ENCODE measurements at regions not wholly inside any gene's neighbourhood (a gene's known extent, or its start where the extent isn't known, plus 50 kb on each side); places are given as distances from the start of the nearest gene placed in this dataset.
"Not testable (repeated sequence)": the region's sequence is repeated elsewhere in the genome, so short reads cannot be mapped to it uniquely, and the experiment has no call there.

- Histone ChIP-seq H3K4me1 (no peaks in the 10 kb centered on the region), H3K27ac (no peak overlapping the region), H3K27me3 (no peaks in the 10 kb centered on the region), H3K36me3 (no peaks in the 10 kb centered on the region), H3K4me3 (no peak overlapping the region), H3K9me3 (no peaks in the 10 kb centered on the region)
- no peak for DNase-seq (ENCODE audit: low spot score in 2 of 2)
- intact Hi-C loops (cut with DNase I), result no loop called here
- no peak for TF ChIP-seq CTCF (IDR thresholded peaks at IDR 0.05)
These were observed 213.1 kb downstream of the BTBD3 start for GRCh38 chr20:12130781-12131180.

GRCh38 chr20:12133553-12133952, 215.9 kb downstream of the BTBD3 start:
- Histone ChIP-seq H3K9me3 (peaks cover 0 to 13% of the 10 kb centered on the region in 2 donors), H3K27ac (no peak overlapping the region), H3K36me3 (no peaks in the 10 kb centered on the region), H3K4me3 (no peak overlapping the region), H3K27me3 (no peaks in the 10 kb centered on the region), H3K4me1 (no peaks in the 10 kb centered on the region)
- intact Hi-C loops (cut with DNase I), result no loop called here
- no peak for TF ChIP-seq CTCF (IDR thresholded peaks at IDR 0.05)
- DNase-seq (ENCODE audit: low spot score in 2 of 2), result no peak

GRCh38 chr20:12145951-12146350, 228.3 kb downstream of the BTBD3 start:
- intact Hi-C loops (cut with DNase I); H3K36me3 ChIP-seq; H3K27ac ChIP-seq; H3K27me3 ChIP-seq; H3K4me1 ChIP-seq; H3K9me3 ChIP-seq; DNase-seq (ENCODE audit: low spot score in 2 of 2); H3K4me3 ChIP-seq: not testable (repeated sequence)

- H3K27ac ChIP-seq, result no peak overlapping the region
- no peak for DNase-seq (ENCODE audit: low spot score in 2 of 2)
- H3K9me3 ChIP-seq, result no peaks in the 10 kb centered on the region
- H3K4me3 ChIP-seq, result no peak overlapping the region
- intact Hi-C loops (cut with DNase I), result no loop called here
- no peaks in the 10 kb centered on the region for H3K36me3 ChIP-seq
- no peak for TF ChIP-seq CTCF (IDR thresholded peaks at IDR 0.05)
- H3K27me3 ChIP-seq, result no peaks in the 10 kb centered on the region
- H3K4me1 ChIP-seq, result no peaks in the 10 kb centered on the region
These were observed 235.3 kb downstream of the BTBD3 start for GRCh38 chr20:12152996-12153395.

GRCh38 chr20:12153628-12154027, 235.9 kb downstream of the BTBD3 start:
- no peak overlapping the region for H3K27ac ChIP-seq
- H3K36me3 ChIP-seq, result no peaks in the 10 kb centered on the region
- intact Hi-C loops (cut with DNase I), result no loop called here
- no peak for TF ChIP-seq CTCF (IDR thresholded peaks at IDR 0.05)
- H3K9me3 ChIP-seq, result no peaks in the 10 kb centered on the region
- H3K4me3 ChIP-seq, result no peak overlapping the region
- no peak for DNase-seq (ENCODE audit: low spot score in 2 of 2)
- H3K4me1 ChIP-seq, result no peaks in the 10 kb centered on the region
- H3K27me3 ChIP-seq, result no peaks in the 10 kb centered on the region

- DNase-seq (ENCODE audit: low spot score in 2 of 2), result no peak
- no peaks in the 10 kb centered on the region for H3K9me3 ChIP-seq
- H3K4me3 ChIP-seq, result no peak overlapping the region
- no peak overlapping the region for H3K27ac ChIP-seq
- no peaks in the 10 kb centered on the region for H3K27me3 ChIP-seq
- no peak for TF ChIP-seq CTCF (IDR thresholded peaks at IDR 0.05)
- H3K36me3 ChIP-seq, result no peaks in the 10 kb centered on the region
- intact Hi-C loops (cut with DNase I), result no loop called here
- H3K4me1 ChIP-seq, result no peaks in the 10 kb centered on the region
These were observed 238.6 kb downstream of the BTBD3 start for GRCh38 chr20:12156252-12156651.
